ENCODE measurements at regions not wholly inside any gene's neighbourhood (a gene's known extent, or its start where the extent isn't known, plus 50 kb on each side); places are given as distances from the start of the nearest gene placed in this dataset.

GRCh38 chr10:44066527-44067255 is 318.2 kb downstream of the CXCL12 start:
- no peak overlapping the region for H3K4me3 ChIP-seq
- TF ChIP-seq POLR2AphosphoS5 (IDR thresholded peaks at IDR 0.05) = no peak
- H3K36me3 ChIP-seq = no peaks in the 10 kb centered on the region
- no peak for DNase-seq
- 84 to 86% methylated on average over 5 of the region's 5 CpGs for WGBS, 2 donors
- no peaks in the 10 kb centered on the region for H3K27me3 ChIP-seq
- peaks cover 0 to 4% (median 3%) of the 10 kb centered on the region in 4 donors for H3K4me1 ChIP-seq
- no peak overlapping the region for H3K27ac ChIP-seq
- no peaks in the 10 kb centered on the region for H3K9me3 ChIP-seq
- ATAC-seq (ENCODE audit: low FRiP score in 2 of 2) = no peak

- 62 to 63% methylated on average over 7 to 9 of the region's 9 CpGs for WGBS, 2 donors
- no peak for DNase-seq
- no peaks in the 10 kb centered on the region for H3K36me3 ChIP-seq
- peaks cover 0 to 4% (median 3%) of the 10 kb centered on the region in 4 donors for H3K4me1 ChIP-seq
- no peaks in the 10 kb centered on the region for H3K9me3 ChIP-seq
- ATAC-seq (ENCODE audit: low FRiP score in 2 of 2) = no peak
- no peak overlapping the region for H3K4me3 ChIP-seq
- H3K27ac ChIP-seq = no peak overlapping the region
- no peak for TF ChIP-seq POLR2AphosphoS5 (IDR thresholded peaks at IDR 0.05)
- H3K27me3 ChIP-seq = no peaks in the 10 kb centered on the region
These were observed 318.9 kb downstream of the CXCL12 start for GRCh38 chr10:44065788-44066526.

- Histone ChIP-seq H3K27me3 (no peaks in the 10 kb centered on the region), H3K4me1 (peaks cover 0 to 4% (median 3%) of the 10 kb centered on the region in 4 donors), H3K27ac (no peak overlapping the region), H3K4me3 (no peak overlapping the region), H3K36me3 (no peaks in the 10 kb centered on the region), H3K9me3 (no peaks in the 10 kb centered on the region)
- ATAC-seq (ENCODE audit: low FRiP score in 2 of 2) (no peak), DNase-seq (no peak)
- 75 to 87% methylated on average over 4 to 7 of the region's 7 CpGs for WGBS, 2 donors
- TF ChIP-seq POLR2AphosphoS5 (IDR thresholded peaks at IDR 0.05) (no peak), EP300 (IDR thresholded peaks at IDR 0.05) (no peak), CTCF (IDR thresholded peaks at IDR 0.05) (no peak), POLR2A (IDR thresholded peaks at IDR 0.05) (no peak)
These were observed 319.7 kb downstream of the CXCL12 start for GRCh38 chr10:44064987-44065787.

DNA sequence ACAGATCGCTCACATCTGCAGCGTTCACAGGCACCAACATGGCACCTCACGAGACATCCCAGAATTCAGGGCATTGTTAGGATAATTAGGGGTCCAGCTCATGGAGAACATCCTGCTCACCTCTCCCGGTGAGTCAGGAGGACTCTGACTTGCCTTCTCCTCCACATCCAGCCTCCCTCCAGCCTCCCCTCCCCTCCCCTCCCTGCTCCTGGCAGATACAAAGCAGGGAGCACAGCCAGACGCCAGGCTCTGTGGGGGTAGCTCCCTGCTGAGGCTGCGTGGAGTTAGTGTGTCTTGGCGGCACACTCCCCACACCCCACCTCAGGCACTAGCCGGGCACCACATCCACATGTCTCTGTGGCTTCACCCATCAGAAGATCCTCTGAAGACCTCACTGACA is 320.6 kb downstream of the CXCL12 start:
- Histone ChIP-seq H3K36me3 (no peaks in the 10 kb centered on the region), H3K27ac (no peak overlapping the region), H3K9me3 (no peaks in the 10 kb centered on the region), H3K4me3 (no peak overlapping the region), H3K27me3 (no peaks in the 10 kb centered on the region), H3K4me1 (peaks cover 0 to 4% (median 3%) of the 10 kb centered on the region in 4 donors)
- no peak for TF ChIP-seq POLR2AphosphoS5 (IDR thresholded peaks at IDR 0.05)
- no peak for TF ChIP-seq EP300 (IDR thresholded peaks at IDR 0.05)
- TF ChIP-seq POLR2A (IDR thresholded peaks at IDR 0.05) = no peak
- TF ChIP-seq CTCF (IDR thresholded peaks at IDR 0.05) = no peak
- 88 to 100% methylated on average over 5 to 8 of the region's 8 CpGs for WGBS, 2 donors
- ATAC-seq (ENCODE audit: low FRiP score in 2 of 2) (no peak), DNase-seq (no peak)

DNA sequence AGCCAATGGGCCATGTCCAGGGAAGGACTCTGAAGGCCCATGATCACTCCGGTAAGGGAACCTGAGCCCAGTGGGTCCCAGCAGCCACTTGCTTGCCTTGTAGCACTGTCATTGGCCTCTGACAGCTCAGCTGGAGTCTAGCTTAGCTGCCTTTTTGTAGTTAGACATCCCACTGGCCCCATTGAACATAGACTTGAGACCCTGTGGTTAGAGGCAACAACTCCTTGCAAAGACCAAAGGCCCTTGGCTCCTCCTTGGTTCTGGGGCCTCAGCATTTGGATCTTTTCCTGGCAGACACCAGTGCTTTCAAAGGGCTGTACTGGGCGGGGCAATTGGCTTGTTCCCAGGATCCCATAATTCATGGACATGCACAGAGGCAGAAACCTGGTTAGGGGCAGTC is 321.2 kb downstream of the CXCL12 start:
- no peak for ATAC-seq (ENCODE audit: low FRiP score in 2 of 2)
- WGBS, 2 donors = 50 to 87% methylated on average over 1 to 2 of the region's 2 CpGs
- Histone ChIP-seq H3K4me3 (no peak overlapping the region), H3K27ac (no peak overlapping the region), H3K9me3 (no peaks in the 10 kb centered on the region), H3K4me1 (peaks cover 0 to 4% (median 1%) of the 10 kb centered on the region in 4 donors), H3K27me3 (no peaks in the 10 kb centered on the region), H3K36me3 (no peaks in the 10 kb centered on the region)
- no peak for DNase-seq
- TF ChIP-seq POLR2AphosphoS5 (IDR thresholded peaks at IDR 0.05) = no peak
- no peak for TF ChIP-seq POLR2A (IDR thresholded peaks at IDR 0.05)
- TF ChIP-seq CTCF (IDR thresholded peaks at IDR 0.05) = no peak
- TF ChIP-seq EP300 (IDR thresholded peaks at IDR 0.05) = no peak
